ENCODE measurements at regions not wholly inside any gene's neighbourhood (a gene's known extent, or its start where the extent isn't known, plus 50 kb on each side); places are given as distances from the start of the nearest gene placed in this dataset.
A peak's percentile ranks its signal among the peaks of the same experiment; 100 is the strongest.

DNA sequence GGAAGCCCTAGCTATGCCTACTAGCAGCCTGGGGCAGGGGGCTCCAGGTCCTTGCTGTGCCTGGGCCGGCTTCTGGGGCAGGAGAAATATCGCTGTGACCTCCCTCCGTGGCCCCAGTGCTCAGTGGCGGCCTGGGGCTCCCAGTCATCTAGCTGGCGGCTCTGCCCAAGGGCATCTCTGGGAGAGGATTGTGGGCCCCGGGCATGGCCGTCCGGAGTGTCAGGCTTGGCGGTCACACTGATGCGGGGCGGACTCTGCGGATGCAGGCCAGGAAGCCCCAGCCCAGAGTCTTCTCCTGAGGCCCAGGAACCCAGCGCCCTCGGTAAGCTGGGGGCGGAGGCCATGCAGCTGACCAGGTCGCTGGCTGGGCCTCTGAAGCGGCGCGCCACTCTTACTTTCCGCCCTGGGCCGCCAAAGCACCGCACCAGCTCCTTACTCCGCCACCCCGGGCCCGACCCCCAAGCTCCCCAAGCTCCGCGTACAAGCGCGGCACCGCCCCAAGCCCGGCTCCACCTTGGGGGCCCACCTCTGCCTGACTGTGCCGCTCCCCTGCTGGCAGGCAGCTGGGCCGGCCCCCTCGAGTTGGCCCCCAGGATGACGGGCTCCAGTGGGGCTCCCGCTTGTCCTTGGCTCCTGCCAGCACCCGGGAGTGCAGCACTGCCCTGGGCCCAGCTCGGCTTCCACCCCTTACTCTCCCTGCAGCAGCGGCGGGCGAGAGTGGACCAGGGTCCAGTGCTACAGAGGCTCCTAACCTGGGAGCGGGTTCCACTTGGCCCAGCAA, 720.0 kb downstream of the PCDH18 start:
- DNase-seq = no peak

- DNase-seq = no peak
Observed at GRCh38 chr4:136811496-136812077, 720.7 kb downstream of the PCDH18 start.

GRCh38 chr4:136810626-136811025, 721.7 kb downstream of the PCDH18 start:
- no peak for DNase-seq

GRCh38 chr4:136806844-136807243, 725.5 kb downstream of the PCDH18 start:
- DNase-seq = no peak

- no peak for DNase-seq
Observed at GRCh38 chr4:136805617-136806016, 726.7 kb downstream of the PCDH18 start.

DNA sequence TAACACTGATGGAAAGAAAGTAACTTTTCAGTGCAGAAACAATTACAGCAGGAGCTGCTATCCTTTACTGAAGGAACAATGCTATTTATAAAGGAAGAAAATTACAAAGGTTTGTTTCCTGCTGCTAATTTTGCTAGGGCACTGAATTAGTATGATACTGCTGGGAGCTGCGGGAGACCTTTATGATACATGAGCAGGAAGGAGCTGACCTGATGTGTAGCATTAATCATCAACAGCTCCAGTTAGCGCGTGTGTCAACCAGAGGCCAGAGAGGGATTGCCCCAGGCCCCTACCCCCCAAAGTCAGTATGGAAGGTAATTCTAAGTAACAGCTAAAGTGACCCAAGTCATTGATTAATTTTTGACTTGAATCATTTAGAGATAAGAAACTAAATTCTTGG, 728.9 kb downstream of the PCDH18 start:
- no peak for DNase-seq

GRCh38 chr4:136800248-136800647, 732.0 kb downstream of the PCDH18 start:
- DNase-seq = no peak

GRCh38 chr4:136796953-136797352, 735.3 kb downstream of the PCDH18 start:
- DNase-seq = no peak

DNA sequence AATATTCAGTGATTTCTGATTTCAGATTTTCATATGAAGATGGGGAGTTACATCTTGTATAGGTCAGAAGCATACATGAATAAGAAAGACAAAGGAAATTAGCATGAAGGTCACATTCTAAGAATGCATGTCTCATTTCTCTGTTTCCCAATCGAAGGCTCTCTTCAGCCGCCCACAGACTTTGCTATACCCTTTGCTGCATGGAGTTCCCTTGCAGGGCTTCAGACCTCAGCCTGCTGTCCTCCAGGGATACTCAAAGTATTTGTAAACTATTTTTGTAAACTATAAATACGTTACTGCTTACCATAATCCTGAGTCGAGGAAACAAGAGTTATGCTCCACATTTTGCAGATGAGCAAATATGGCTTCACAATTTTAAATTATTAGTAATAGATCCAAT, 738.4 kb downstream of the PCDH18 start:
- DNase-seq = no peak

DNA sequence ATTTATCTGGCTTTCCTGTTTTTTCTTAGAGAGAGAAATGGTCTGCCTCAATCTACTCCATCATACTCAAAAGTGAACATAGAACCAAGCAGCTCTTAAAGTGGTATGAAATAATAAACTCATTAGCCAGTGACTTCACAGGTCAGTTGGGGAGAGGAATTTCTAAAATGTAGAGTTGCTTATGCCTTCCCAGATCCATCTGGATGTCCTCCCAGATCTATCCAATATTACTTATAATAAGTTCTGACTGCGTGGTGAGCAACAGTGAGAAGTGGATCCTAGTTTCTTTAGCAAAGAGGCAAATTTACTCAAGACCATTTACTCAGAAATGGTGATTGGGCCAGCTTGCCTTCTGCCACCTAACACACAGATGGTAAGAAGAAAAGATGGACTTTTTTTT, 748.0 kb downstream of the PCDH18 start:
- DNase-seq = no peak

- no peak for DNase-seq
Observed at GRCh38 chr4:136769717-136770116, 762.6 kb downstream of the PCDH18 start.

- DNase-seq = no peak
Observed at GRCh38 chr4:136768925-136769275, 763.4 kb downstream of the PCDH18 start.

DNA sequence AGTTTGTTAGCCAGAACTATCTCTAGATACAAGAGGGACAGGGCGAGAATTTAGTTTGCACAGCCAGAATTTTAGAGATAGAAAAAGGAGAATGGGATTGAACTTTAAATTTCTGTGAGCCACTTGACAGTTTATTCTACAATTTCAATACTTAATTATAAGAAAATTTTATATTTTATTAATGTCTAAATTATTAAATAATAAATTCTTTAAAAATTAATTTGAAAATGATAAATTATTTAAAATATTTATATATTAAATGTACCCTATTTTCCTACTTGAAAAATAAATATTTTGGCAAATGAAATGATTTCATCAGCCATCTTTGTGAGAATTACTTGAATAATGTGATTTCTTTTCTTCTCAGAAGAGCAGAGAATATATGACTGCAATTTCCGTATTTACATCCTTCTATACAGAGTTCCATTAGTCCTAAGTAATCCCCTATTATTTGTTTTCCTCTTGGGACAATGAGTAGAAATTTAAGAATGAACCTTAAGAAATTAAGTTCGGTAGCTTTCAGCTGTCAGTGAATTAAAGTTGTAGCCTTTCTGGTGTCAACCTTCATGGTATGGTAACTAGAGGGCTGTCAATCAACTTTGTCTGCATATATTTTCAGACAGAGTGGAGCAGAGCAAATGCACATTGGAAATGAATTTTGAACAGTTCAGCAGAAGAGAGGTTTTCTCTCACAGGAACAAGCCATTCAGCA, 763.9 kb downstream of the PCDH18 start:
- DNase-seq = peak; percentile 10

GRCh38 chr4:136763919-136764318, 768.4 kb downstream of the PCDH18 start:
- DNase-seq = no peak

DNA sequence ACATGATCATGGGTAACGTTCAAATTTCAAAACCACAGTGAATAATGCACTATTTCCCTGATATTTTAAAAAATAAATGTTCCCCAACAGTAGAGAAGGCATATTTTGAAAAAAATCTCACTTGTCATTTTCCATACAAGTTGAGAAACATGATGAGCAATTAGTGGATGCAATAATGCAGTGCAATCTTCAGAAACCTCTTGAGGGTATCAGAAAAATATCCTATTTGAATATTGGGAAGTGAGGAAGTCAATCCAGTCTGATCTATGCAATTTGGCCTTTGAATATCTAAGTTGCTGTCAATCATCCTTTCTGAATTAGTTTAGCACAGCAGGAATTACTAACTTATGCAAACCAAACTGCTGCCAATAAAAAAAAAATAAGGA, 776.8 kb downstream of the PCDH18 start:
- DNase-seq = no peak

DNA sequence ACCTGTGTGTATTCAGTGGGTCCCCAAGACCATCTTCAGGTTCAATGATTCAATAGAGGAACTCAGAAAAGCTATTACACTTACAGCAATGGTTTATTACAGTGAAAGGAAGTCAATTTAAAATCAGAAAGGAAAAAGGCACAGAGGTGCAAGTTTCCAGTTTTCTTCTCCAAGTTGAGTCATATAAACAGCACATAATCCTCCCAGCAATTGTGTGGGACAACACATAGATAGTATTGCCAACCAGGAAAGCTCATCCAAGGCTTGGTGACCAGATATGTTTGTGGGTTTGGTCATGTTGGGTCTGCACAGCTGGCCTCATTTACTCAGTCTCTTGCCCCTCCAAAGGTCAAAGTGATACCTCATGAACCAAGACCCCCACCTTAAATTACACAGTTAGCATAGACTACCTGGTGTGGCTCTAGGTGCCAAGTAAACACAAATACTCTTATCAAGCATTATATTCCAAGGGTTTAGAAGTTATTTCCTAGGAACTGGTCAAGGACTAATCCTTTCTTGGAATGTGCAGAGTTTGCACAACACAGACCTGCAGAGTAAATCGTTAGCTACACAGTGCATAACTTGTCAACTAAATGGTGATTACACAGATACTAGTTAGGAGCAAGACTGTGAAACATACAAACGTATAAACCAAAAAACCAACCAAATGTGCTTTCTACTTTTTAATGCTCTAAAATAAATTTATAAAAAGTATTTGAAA, 777.3 kb downstream of the PCDH18 start:
- no peak for DNase-seq

GRCh38 chr4:136751556-136751955, 780.7 kb downstream of the PCDH18 start:
- DNase-seq = no peak

DNA sequence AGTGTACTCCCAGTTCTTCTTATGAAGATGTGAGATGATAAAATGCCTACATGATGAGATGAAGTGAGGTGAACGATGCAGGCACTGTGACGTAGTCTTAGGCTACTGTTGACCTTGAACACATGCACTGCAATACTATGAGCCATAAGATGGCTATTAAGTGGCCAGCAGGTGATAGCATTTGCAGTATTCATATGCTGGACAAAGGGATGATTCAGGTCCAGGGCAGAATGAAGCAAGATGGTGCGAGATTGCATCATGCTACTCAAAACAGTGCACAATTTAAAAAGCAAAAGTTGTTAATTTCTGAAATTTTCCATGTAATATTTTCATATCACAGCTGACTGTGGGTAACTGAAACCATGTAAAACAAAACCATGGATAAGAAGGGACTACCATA, 781.4 kb downstream of the PCDH18 start:
- DNase-seq = no peak

DNA sequence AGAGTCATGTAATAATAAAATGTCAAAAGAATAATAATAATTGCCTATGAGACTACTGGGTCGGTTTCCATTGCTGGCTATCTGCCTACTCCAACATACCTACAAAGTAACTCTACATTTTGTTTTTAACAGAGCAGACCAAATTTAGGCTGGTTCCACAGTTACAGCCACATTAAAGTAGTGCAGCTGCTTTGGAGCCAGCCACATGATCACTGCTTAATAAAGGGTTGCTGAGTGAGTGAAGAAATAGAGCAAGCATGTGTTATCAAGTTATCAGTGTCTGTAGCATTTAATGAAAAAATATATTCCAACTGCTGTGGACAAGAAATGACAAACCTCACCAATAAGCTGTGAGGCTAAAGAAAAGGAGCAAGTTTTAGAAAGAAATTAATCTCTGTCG, 782.3 kb downstream of the PCDH18 start:
- no peak for DNase-seq

- no peak for DNase-seq
Observed at GRCh38 chr4:136748773-136749172, 783.5 kb downstream of the PCDH18 start.

GRCh38 chr4:136748165-136748564, 784.1 kb downstream of the PCDH18 start:
- no peak for DNase-seq

DNA sequence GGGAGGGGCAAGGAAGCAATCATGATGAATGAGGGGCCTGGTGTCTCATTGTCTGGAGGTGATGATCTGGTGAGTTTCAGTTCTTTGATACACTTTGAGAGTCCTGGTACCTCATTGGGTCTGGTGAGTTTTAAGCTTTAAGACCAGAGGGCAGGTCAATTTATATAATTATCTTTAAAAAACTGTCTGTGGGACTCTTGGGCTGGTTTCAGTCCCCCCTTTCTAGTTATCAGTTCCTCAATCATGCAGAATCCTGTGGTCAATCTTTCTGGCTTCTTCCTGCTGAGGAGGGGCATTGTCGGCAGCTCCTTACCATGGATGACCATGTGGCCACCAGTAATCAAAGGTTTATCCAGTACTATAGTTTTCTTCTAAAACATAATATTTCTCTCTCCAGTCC, 789.1 kb downstream of the PCDH18 start:
- no peak for DNase-seq

- no peak for DNase-seq
Observed at GRCh38 chr4:136742333-136742732, 790.0 kb downstream of the PCDH18 start.

- no peak for DNase-seq
Observed at GRCh38 chr4:136741468-136741867, 790.8 kb downstream of the PCDH18 start.

Data from retina (tissue), 1 donor.